K562 (cell line): ENCODE measurements at regions not wholly inside any gene's neighbourhood (a gene's known extent, or its start where the extent isn't known, plus 50 kb on each side); places are given as distances from the start of the nearest gene placed in this dataset.
A peak's percentile ranks its signal among the peaks of the same experiment; 100 is the strongest.

Experiments
- CBX2 ChIP-seq: fragments of 200-600 bp; sonication (generic); IDR thresholded peaks from one replicate; pipeline ENCODE4 v1.6.1; 2012; ENCODE audit warnings: mild to moderate bottlenecking, low read length, inconsistent platforms; ENCODE audit not compliant: insufficient read depth, poor library complexity, severe bottlenecking
- CXXC5 ChIP-seq: fragments of 250-450 bp; sonication (Bioruptor Pico); IDR thresholded peaks from 2 replicates; pipeline ENCODE4 v1.8.0; 2022; ENCODE audit warnings: inconsistent platforms, mild to moderate bottlenecking, moderate library complexity
- KLF16 ChIP-seq: IDR thresholded peaks from 2 replicates; pipeline ENCODE4 v1.6.1; 2016; ENCODE audit warnings: antibody characterized with exemption
- MAFG ChIP-seq: fragments of 450-650 bp; conservative IDR thresholded peaks from 2 replicates; pipeline ENCODE4 v1.6.1; 2016; ENCODE audit warnings: missing genetic modification characterization, missing compliant biosample characterization
- NFRKB ChIP-seq: fragments of 450-650 bp; IDR thresholded peaks from 2 replicates; pipeline ENCODE4 v1.6.1; 2016; ENCODE audit warnings: low read depth
- NFXL1 ChIP-seq: fragments of 450-650 bp; formaldehyde crosslinking; IDR thresholded peaks from 2 replicates; pipeline ENCODE4 v1.4.0; 2021; ENCODE audit warnings: mild to moderate bottlenecking
- NRF1 ChIP-seq, 2 experiments: fragments of 450-650 bp; IDR thresholded peaks in 1 of 2; conservative IDR thresholded peaks in 1 of 2; 2 replicates each; pipeline ENCODE4 v1.6.1; 2014; ENCODE audit warnings: mild to moderate bottlenecking in 2 of 2
- PATZ1 ChIP-seq: fragments of 250-450 bp; sonication (Bioruptor Pico); IDR thresholded peaks from 2 replicates; pipeline ENCODE4 v1.5.0; 2020; ENCODE audit warnings: mild to moderate bottlenecking, borderline replicate concordance
- PCBP1 ChIP-seq: fragments of 200-400 bp; formaldehyde crosslinking; IDR thresholded peaks from 2 replicates; pipeline ENCODE4 v1.6.1; 2018; ENCODE audit warnings: mild to moderate bottlenecking, low read depth, low read length; ENCODE audit not compliant: poor library complexity, severe bottlenecking
- PTTG1 ChIP-seq: fragments of 450-650 bp; IDR thresholded peaks from 2 replicates; pipeline ENCODE4 v1.6.1; 2016; ENCODE audit warnings: low read depth, mild to moderate bottlenecking, missing genetic modification characterization, missing compliant biosample characterization
- RAD21 ChIP-seq, 2 experiments: fragments of 250-450 bp in 1 of 2; fragments of 450-650 bp in 1 of 2; sonication (Bioruptor Pico) in 1 of 2; formaldehyde crosslinking in 1 of 2; IDR thresholded peaks in 1 of 2; conservative IDR thresholded peaks in 1 of 2; 2 replicates each; pipeline versions ENCODE4 v1.4.0 to v1.8.0; 2020 to 2022; ENCODE audit warnings: mild to moderate bottlenecking in 2 of 2, moderate library complexity in 1 of 2
- SMAD3 ChIP-seq: fragments of 450-650 bp; formaldehyde crosslinking; conservative IDR thresholded peaks from 2 replicates; pipeline ENCODE4 v1.4.0; 2020; ENCODE audit warnings: mild to moderate bottlenecking
- SMARCA5 ChIP-seq: fragments of 450-650 bp; IDR thresholded peaks from 2 replicates; pipeline ENCODE4 v1.6.1; 2016
- SP2 ChIP-seq: IDR thresholded peaks from 2 replicates; pipeline ENCODE4 v1.6.1; 2011; ENCODE audit warnings: mild to moderate bottlenecking, low read depth, low read length, moderate library complexity; ENCODE audit not compliant: poor library complexity, severe bottlenecking; ENCODE audit errors: extremely low read depth
- THAP12 ChIP-seq: fragments of 250-450 bp; sonication (Bioruptor Pico); IDR thresholded peaks from 2 replicates; pipeline ENCODE4 v1.9.0; 2021; ENCODE audit warnings: mild to moderate bottlenecking, inconsistent platforms
- TSC22D4 ChIP-seq: fragments of 450-650 bp; IDR thresholded peaks from 2 replicates; pipeline ENCODE4 v1.6.1; 2016; ENCODE audit warnings: missing genetic modification characterization, missing biosample characterization, control low read depth
- ZNF140 ChIP-seq: fragments of 250-450 bp; sonication (Bioruptor Pico); IDR thresholded peaks from 2 replicates; pipeline ENCODE4 v1.8.0; 2021; ENCODE audit warnings: moderate library complexity, mild to moderate bottlenecking, inconsistent platforms
- ZNF764 ChIP-seq: fragments of 250-450 bp; sonication (Bioruptor Pico); IDR thresholded peaks from 2 replicates; pipeline ENCODE4 v1.4.0; 2020; ENCODE audit warnings: low read depth, mild to moderate bottlenecking, moderate library complexity
- ZNF778 ChIP-seq: fragments of 450-650 bp; formaldehyde crosslinking; IDR thresholded peaks from 2 replicates; pipeline ENCODE4 v1.4.0; 2020; ENCODE audit warnings: mild to moderate bottlenecking, moderate library complexity
- ZNF79 ChIP-seq: fragments of 250-450 bp; sonication (Bioruptor Pico); IDR thresholded peaks from 2 replicates; pipeline ENCODE4 v1.4.0; 2020; ENCODE audit warnings: low read depth, mild to moderate bottlenecking, moderate library complexity

GRCh38 chr6:146886587-146887446 is 288.0 kb downstream of the ADGB start (continued):
- TF ChIP-seq PATZ1 (CRISPR knock-in tag) (peak; percentile 87; the same call in 1 of the 2 replicates), SMARCA5 (no peak), PTTG1 (peak; percentile 61; the same call in 1 of the 2 replicates), CXXC5 (CRISPR knock-in tag) (no peak), RAD21 (CRISPR knock-in tag; conservative IDR thresholded peaks at IDR 0.05 in 1 of 2, IDR thresholded peaks at IDR 0.05 in 1 of 2) (no peak; a peak in 1 of 4 replicates), SP2 (no peak), THAP12 (CRISPR knock-in tag) (no peak), CBX2 (no peak), NRF1 (conservative IDR thresholded peaks at IDR 0.05 in 1 of 2, IDR thresholded peaks at IDR 0.05 in 1 of 2) (peak in 1 of 2 experiments; percentile 73; a peak in 3 of 4 replicates), ZNF79 (CRISPR knock-in tag) (peak; percentile 84), NFRKB (peak; percentile 14; the same call in 1 of the 2 replicates), MAFG (tag) (no peak), SMAD3 (CRISPR knock-in tag) (peak; percentile 93), TSC22D4 (tag) (no peak), ZNF764 (CRISPR knock-in tag) (0 out of 2 replicates have a peak, but pooled peaks have one; percentile 44), ZNF778 (peak; percentile 88; the same call in 1 of the 2 replicates), PCBP1 (no peak), NFXL1 (CRISPR knock-in tag) (peak; percentile 75), ZNF140 (CRISPR knock-in tag) (0 out of 2 replicates have a peak, but pooled peaks have one; percentile 22), KLF16 (no peak)
